SH-SY5Y (cell line): ENCODE measurements at regions not wholly inside any gene's neighbourhood (a gene's known extent, or its start where the extent isn't known, plus 50 kb on each side); places are given as distances from the start of the nearest gene placed in this dataset.

Experiments used
- GATA2 ChIP-seq: IDR thresholded peaks from 2 replicates; pipeline ENCODE4 v1.6.1; 2011; ENCODE audit warnings: mild to moderate bottlenecking, low read depth, low read length
- GATA3 ChIP-seq: IDR thresholded peaks from 2 replicates; pipeline ENCODE4 v1.6.1; 2011; ENCODE audit warnings: low read depth, mild to moderate bottlenecking, low read length, moderate library complexity

DNA sequence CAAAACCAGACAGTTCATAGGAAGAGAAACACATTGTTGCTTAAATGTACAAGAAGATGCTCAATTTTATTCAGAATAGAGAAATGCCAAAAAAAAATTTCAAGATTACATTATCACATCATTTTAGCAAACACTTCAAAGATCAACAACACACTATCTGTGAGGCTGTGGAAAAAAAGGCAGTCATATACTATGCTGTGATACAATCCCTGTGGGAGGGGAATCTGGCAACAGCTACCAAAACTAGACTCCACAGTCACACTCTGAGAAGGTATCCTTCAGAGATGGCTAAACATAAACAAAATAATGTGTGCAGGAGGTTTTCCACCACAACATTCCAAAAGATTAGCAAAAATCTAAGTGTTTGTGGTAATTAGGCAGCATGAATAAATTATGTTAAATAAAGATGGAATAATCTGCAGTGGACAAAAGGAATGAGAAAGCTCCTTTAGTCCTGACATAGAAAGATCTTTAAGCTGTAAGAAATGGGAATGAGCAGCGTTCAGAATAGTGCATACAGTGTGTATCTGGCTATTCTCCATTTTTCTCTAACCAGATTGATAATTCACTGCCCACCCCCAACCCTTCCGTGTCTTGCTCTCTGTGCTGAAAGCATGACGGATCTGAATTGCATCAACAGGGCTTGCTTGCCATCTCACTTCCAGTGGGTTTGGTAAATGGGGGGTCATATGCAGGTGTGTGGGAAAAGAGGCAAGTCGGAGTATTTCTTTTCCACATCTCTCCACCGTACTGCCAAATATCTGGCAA, 329.6 kb downstream of the MBD2 start:
- TF ChIP-seq GATA2 (no peak), GATA3 (no peak)
